Left kidney (tissue), 1 donor: ENCODE measurements at regions not wholly inside any gene's neighbourhood (a gene's known extent, or its start where the extent isn't known, plus 50 kb on each side); places are given as distances from the start of the nearest gene placed in this dataset.
"Not testable (repeated sequence)": the region's sequence is repeated elsewhere in the genome, so short reads cannot be mapped to it uniquely, and the experiment has no call there.

Experiments used
- DNase-seq: peaks from one replicate; pipeline ENCODE4 v3.0.0-alpha.2; 2013

GRCh38 chr16:80007231-80007630, 406.7 kb upstream of the MAF start:
- DNase-seq, result no peak

- no peak for DNase-seq
Measured at GRCh38 chr16:80006241-80007215, 406.0 kb upstream of the MAF start.

DNA sequence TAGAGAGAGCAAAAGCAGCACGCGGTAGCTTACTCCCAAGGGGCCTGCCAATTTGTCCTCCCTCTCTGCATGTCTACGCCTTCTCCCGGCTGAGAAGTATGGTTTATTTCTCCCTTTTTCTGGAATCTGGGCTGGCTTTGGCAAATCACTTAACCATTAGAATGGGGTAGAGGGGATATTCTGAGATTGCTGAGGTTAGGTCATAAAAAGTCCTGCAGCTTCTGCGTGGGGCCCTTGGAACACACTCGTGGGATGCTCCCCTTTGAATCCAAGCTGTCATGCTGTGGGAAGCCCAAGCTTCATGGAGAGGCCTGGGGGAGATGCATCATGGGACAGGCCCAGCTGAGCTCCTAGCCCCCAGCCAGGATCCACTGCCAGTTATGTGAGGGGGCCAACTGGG, 403.6 kb upstream of the MAF start:
- no peak for DNase-seq

DNA sequence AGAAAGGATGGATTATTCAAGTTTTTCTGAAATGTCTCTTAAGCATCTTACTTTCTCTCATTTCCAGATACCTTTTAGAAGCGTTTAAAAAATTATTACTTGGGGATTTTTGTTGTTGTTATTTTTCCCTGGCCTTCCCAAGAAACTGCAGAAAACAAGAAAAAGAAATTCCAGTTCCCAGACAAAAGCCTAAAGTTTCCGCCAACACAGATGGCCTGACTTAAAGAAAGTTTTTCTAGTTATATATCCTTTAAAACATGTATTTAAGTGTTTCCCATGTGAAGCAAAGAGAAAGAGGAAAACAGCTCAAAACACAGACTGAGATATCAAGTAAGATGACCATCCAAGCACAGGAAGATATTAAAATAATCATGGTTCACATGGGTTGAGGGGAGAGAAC, 401.7 kb upstream of the MAF start:
- no peak for DNase-seq

DNA sequence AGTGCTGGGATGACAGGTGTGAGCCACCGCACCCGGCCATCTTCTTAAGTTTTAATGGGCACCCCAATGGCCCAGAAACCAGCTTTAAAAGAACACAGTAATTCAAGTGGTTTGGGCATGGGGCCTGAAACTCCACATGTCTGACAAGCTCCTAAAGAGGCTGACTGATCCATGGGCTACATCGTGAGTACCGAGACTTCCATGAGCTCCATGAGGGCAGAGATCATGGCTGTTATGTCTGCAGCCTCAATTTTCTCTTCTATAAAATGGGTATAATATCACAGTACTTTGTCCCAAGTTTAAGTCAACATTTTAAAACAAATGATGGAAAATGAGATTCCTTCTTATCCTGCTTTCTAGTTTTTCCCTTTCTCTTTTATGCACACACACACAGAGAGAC, 397.6 kb upstream of the MAF start:
- DNase-seq, result no peak

GRCh38 chr16:79997257-79997656, 396.7 kb upstream of the MAF start:
- DNase-seq, result no peak

DNA sequence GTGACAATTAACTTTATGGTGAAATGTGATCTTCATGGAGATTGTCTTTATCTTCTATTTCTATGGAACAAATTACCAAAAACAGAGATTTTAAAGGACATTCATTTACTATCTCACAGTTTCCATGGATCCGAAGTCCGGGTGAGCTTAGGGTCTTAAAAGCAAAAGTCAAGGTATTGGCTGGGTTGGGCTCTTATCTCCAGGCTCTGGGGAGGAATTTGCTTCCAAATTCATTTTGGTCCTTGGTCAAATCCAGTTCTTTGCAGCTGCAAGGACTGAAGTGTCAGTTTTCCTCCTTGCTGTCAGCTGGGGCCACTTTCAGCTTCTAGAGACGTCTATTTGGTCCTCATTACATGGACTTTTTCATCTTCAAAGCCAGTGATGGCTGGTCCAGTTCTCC, 395.8 kb upstream of the MAF start:
- DNase-seq, result no peak

GRCh38 chr16:79995315-79995714, 394.8 kb upstream of the MAF start:
- DNase-seq, result no peak

GRCh38 chr16:79994418-79994817, 393.9 kb upstream of the MAF start:
- DNase-seq, result no peak

DNA sequence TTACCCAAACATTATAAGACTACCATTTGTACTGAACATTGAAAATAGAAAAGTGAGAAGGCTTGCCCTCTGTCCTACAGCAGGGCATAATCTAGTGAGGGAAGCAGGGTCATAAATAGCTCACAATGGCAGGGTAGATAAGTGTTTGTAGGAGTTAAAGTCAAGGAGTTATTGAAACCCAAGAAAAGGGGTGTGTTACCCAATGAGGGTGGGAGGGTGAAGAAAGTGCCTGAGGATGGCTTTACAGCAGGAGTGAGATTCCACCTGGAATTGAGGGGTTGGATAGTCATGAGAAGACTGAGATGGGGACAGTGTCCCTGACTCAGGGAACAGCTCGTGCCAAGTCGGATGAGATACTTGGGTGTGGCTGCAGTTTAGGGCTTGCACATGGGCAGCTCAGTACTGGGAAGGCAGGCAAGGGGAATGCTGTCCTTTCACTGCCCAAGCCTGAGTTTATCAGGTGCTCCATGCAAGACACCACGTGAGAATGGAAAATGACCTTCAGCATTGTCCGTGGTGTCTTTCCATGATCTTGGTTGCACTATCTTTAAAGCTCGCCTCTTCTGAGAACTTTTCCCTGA, 393.2 kb upstream of the MAF start:
- DNase-seq, result no peak

- no peak for DNase-seq
Measured at GRCh38 chr16:79991969-79992368, 391.4 kb upstream of the MAF start.

GRCh38 chr16:79988721-79989220, 388.2 kb upstream of the MAF start:
- no peak for DNase-seq

GRCh38 chr16:79988089-79988488, 387.6 kb upstream of the MAF start:
- DNase-seq, result no peak

- DNase-seq, result no peak
Measured at GRCh38 chr16:79986352-79986751, 385.8 kb upstream of the MAF start.

DNA sequence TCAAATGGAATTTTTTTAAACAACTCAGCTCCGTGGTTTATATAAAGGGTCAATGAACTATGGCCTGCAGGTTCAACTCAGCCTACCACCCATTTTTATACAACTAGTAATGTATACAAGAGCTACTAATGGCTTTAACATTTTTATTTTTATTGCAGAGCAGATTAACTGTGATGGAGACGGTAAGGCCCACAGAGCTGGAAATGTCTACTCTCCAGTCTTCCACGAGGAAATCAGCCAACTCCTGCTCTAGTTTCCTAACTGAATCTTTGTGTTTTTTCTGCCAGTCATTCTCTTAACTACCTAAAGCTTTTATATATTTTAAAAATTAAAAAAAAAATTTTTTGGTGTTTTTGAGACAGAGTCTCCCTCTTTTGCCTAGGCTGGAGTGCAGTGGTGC, 385.1 kb upstream of the MAF start:
- DNase-seq, result no peak

DNA sequence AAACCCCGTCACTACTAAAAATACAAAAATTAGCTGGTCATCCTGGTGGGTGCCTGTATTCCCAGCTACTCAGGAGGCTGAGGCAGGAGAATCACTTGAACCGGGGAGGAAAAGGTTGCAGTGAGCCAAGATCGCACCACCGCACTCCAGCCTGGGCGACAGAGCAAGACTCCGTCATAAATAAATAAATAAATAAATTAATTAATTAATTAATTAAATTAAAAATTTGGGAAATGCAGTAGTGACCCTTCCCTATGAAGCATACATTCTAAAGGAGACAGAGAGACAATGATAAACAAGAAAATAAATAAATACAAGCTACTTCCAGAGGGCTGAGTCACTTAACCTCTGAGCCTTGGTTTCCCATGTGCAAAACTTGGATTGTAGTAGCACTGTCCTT, 383.6 kb upstream of the MAF start:
- DNase-seq, result not testable (repeated sequence)

DNA sequence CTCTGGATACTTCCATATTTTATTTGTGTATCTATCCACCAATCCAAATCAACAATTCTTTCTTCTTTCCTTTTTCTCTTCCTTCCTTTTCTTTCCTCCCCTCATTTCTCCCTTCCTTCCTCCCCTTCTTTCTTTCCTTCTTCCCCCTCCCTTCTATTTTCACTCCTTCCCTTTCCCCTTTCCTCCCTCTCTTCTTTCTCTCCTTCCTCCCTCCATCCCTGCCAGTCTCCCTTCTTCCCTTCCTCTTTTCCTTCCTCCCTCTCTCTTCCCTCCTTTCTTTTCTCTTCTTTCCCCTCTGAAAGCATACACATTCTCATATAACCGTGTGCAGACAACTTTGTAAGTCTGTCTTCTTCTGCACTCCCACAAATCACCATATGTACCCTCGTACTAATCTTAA, 382.3 kb upstream of the MAF start:
- no peak for DNase-seq

- DNase-seq, result peak; percentile 12
Measured at GRCh38 chr16:79982361-79982760, 381.8 kb upstream of the MAF start.

- DNase-seq, result no peak
Measured at GRCh38 chr16:79981814-79982213, 381.3 kb upstream of the MAF start.

GRCh38 chr16:79980650-79981521, 380.3 kb upstream of the MAF start:
- DNase-seq, result no peak

GRCh38 chr16:79977940-79978836, 377.7 kb upstream of the MAF start:
- no peak for DNase-seq
